ENCODE measurements at regions not wholly inside any gene's neighbourhood (a gene's known extent, or its start where the extent isn't known, plus 50 kb on each side); places are given as distances from the start of the nearest gene placed in this dataset.

GRCh38 chr2:129320288-129320687 lies 659.2 kb upstream of the RAB6C start:
- H3K36me3 ChIP-seq (replicated peaks; ENCODE audit: low read depth, low read length): no peaks in the 10 kb centered on the region
- no peaks in the 10 kb centered on the region for H3K9me3 ChIP-seq (ENCODE audit: insufficient read depth, low read length)
- H3K79me2 ChIP-seq (ENCODE audit: low read length): no peaks in the 10 kb centered on the region
- TF ChIP-seq, protein P1, sequence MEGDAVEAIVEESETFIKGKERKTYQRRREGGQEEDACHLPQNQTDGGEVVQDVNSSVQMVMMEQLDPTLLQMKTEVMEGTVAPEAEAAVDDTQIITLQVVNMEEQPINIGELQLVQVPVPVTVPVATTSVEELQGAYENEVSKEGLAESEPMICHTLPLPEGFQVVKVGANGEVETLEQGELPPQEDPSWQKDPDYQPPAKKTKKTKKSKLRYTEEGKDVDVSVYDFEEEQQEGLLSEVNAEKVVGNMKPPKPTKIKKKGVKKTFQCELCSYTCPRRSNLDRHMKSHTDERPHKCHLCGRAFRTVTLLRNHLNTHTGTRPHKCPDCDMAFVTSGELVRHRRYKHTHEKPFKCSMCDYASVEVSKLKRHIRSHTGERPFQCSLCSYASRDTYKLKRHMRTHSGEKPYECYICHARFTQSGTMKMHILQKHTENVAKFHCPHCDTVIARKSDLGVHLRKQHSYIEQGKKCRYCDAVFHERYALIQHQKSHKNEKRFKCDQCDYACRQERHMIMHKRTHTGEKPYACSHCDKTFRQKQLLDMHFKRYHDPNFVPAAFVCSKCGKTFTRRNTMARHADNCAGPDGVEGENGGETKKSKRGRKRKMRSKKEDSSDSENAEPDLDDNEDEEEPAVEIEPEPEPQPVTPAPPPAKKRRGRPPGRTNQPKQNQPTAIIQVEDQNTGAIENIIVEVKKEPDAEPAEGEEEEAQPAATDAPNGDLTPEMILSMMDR (IDR thresholded peaks at IDR 0.05; ENCODE audit: low read depth, low read length): no peak
- no peak for TF ChIP-seq EZH2phosphoT487 (IDR thresholded peaks at IDR 0.05; ENCODE audit: low read depth)
- no peak overlapping the region for H3K9ac ChIP-seq (ENCODE audit: low read length)
- no peaks in the 10 kb centered on the region for H3K4me1 ChIP-seq (ENCODE audit: low read length)
- no peaks in the 10 kb centered on the region for H3K27me3 ChIP-seq (ENCODE audit: low read depth, low read length)
- no peaks in the 10 kb centered on the region for H4K20me1 ChIP-seq (ENCODE audit: insufficient read depth, low read length)
- no peak overlapping the region for H3K27ac ChIP-seq (ENCODE audit: low read length)
- H3K4me3 ChIP-seq (ENCODE audit: low read length): no peak overlapping the region
- H2AFZ ChIP-seq (ENCODE audit: low read depth, low read length): no peak overlapping the region
- no peak overlapping the region for H3K4me2 ChIP-seq (ENCODE audit: low read length)

DNA sequence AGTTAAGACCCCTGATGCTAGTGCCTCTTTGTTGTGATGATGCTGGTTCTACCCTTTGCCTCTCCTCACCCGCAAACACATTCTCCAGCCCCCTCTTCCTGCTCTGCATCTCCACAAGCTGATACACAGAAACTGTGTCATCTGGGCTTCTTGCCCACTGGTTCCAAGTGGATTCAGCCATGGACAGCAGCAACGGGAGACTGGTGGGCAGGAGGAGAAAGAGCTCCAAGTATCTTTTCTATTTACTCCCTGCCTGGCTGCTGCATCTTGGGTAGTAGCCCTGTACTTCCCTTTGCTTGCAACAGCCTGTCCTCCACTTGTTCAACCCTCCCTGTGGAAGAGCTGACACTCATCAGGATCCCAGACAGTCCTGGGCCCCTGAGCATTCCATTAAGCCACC lies 655.1 kb upstream of the RAB6C start:
- H4K20me1 ChIP-seq (ENCODE audit: insufficient read depth, low read length): no peaks in the 10 kb centered on the region
- H3K4me2 ChIP-seq (ENCODE audit: low read length): no peak overlapping the region
- no peak overlapping the region for H2AFZ ChIP-seq (ENCODE audit: low read depth, low read length)
- H3K27me3 ChIP-seq (ENCODE audit: low read depth, low read length): no peaks in the 10 kb centered on the region
- no peaks in the 10 kb centered on the region for H3K79me2 ChIP-seq (ENCODE audit: low read length)
- no peaks in the 10 kb centered on the region for H3K9me3 ChIP-seq (ENCODE audit: insufficient read depth, low read length)
- no peak overlapping the region for H3K27ac ChIP-seq (ENCODE audit: low read length)
- TF ChIP-seq, protein P1 (IDR thresholded peaks at IDR 0.05; ENCODE audit: low read depth, low read length): no peak
- no peak for TF ChIP-seq EZH2phosphoT487 (IDR thresholded peaks at IDR 0.05; ENCODE audit: low read depth)
- H3K4me3 ChIP-seq (ENCODE audit: low read length): no peak overlapping the region
- no peak overlapping the region for H3K9ac ChIP-seq (ENCODE audit: low read length)
- H3K4me1 ChIP-seq (ENCODE audit: low read length): no peaks in the 10 kb centered on the region
- H3K36me3 ChIP-seq (replicated peaks; ENCODE audit: low read depth, low read length): no peaks in the 10 kb centered on the region

- H3K9ac ChIP-seq (ENCODE audit: low read length): no peak overlapping the region
- no peaks in the 10 kb centered on the region for H3K9me3 ChIP-seq (ENCODE audit: insufficient read depth, low read length)
- H4K20me1 ChIP-seq (ENCODE audit: insufficient read depth, low read length): no peaks in the 10 kb centered on the region
- no peaks in the 10 kb centered on the region for H3K79me2 ChIP-seq (ENCODE audit: low read length)
- no peaks in the 10 kb centered on the region for H3K36me3 ChIP-seq (replicated peaks; ENCODE audit: low read depth, low read length)
- no peak overlapping the region for H3K4me2 ChIP-seq (ENCODE audit: low read length)
- TF ChIP-seq, protein P1 (IDR thresholded peaks at IDR 0.05; ENCODE audit: low read depth, low read length): no peak
- no peak for TF ChIP-seq EZH2phosphoT487 (IDR thresholded peaks at IDR 0.05; ENCODE audit: low read depth)
- no peaks in the 10 kb centered on the region for H3K4me1 ChIP-seq (ENCODE audit: low read length)
- H3K4me3 ChIP-seq (ENCODE audit: low read length): no peak overlapping the region
- no peak overlapping the region for H2AFZ ChIP-seq (ENCODE audit: low read depth, low read length)
- no peak overlapping the region for H3K27ac ChIP-seq (ENCODE audit: low read length)
- no peaks in the 10 kb centered on the region for H3K27me3 ChIP-seq (ENCODE audit: low read depth, low read length)
Observed at GRCh38 chr2:129325151-129325550, 654.3 kb upstream of the RAB6C start.

DNA sequence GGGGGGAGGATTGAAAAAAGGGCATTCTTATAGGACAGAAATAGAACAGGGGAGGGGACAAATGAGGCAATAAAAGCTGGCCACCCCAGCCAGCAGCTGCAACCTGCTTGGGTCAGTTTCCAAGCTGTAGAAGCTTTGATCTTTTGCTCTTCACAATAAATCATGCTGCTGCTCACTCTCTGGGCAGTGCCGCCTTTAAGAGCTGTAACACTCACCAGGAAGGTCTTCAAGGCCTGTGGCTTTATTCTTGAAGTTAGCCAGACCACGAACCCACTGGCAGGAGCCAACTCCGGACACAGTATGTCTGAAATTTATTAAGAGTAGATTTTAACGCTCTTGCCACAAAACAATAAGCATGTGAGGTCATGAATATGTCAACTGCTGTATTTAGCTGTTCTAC lies 649.9 kb upstream of the RAB6C start:
- Histone ChIP-seq H3K79me2 (ENCODE audit: low read length) (no peaks in the 10 kb centered on the region), H3K4me1 (ENCODE audit: low read length) (no peaks in the 10 kb centered on the region), H3K4me2 (ENCODE audit: low read length) (no peak overlapping the region), H3K27ac (ENCODE audit: low read length) (no peak overlapping the region), H4K20me1 (ENCODE audit: insufficient read depth, low read length) (no peaks in the 10 kb centered on the region), H2AFZ (ENCODE audit: low read depth, low read length) (no peak overlapping the region), H3K27me3 (ENCODE audit: low read depth, low read length) (no peaks in the 10 kb centered on the region), H3K4me3 (ENCODE audit: low read length) (no peak overlapping the region), H3K9me3 (ENCODE audit: insufficient read depth, low read length) (no peaks in the 10 kb centered on the region), H3K9ac (ENCODE audit: low read length) (no peak overlapping the region), H3K36me3 (replicated peaks; ENCODE audit: low read depth, low read length) (no peaks in the 10 kb centered on the region)
- TF ChIP-seq, protein P1 (IDR thresholded peaks at IDR 0.05; ENCODE audit: low read depth, low read length): no peak
